IMR-90 (cell line): ENCODE measurements at regions not wholly inside any gene's neighbourhood (a gene's known extent, or its start where the extent isn't known, plus 50 kb on each side); places are given as distances from the start of the nearest gene placed in this dataset.

ENCODE experiments used
- ATAC-seq: fragments of 200-7000 bp; cut with Tn5 transposase; 2 replicates; pipeline ENCODE4 v1.9.1; 2020; ENCODE audit warnings: low read depth, mild to moderate bottlenecking, moderate library complexity
- BruUV-seq: library from RNA; stranded (reverse); fragments of 400-500 nt; replicated peaks from 2 replicates; lab custom pipeline; 2021; lab: Mats Ljungman, UMichigan
- CTCF ChIA-PET: fragments of 300-600 bp; formaldehyde crosslinking; extraction: SDS; loops from one replicate; lab custom pipeline; 2021; ENCODE audit warnings: antibody characterized with exemption; lab: Yijun Ruan, JAX
- POLR2A ChIA-PET: fragments of 300-600 bp; sonication (Branson Sonifier 250); formaldehyde crosslinking; loops from one replicate; lab custom pipeline; 2022; ENCODE audit warnings: antibody characterized with exemption; ENCODE audit not compliant: unreplicated experiment; lab: Charles Lee
- DNase-seq: peaks from one replicate; pipeline ENCODE4 v3.0.0; 2013
- H2AFZ ChIP-seq: replicated peaks from 2 replicates; pipeline ENCODE3; 2013; ENCODE audit warnings: low read length, mild to moderate bottlenecking; ENCODE audit not compliant: poor library complexity
- H2AK5ac ChIP-seq: 2 replicates; pipeline ENCODE4 v1.6.1; 2013; ENCODE audit warnings: low read depth, low read length, inconsistent platforms
- H2AK9ac ChIP-seq: replicated peaks from 2 replicates; pipeline ENCODE3; 2013; ENCODE audit warnings: mild to moderate bottlenecking, low read depth, low read length, moderate library complexity; ENCODE audit not compliant: poor library complexity
- H2BK120ac ChIP-seq: 2 replicates; pipeline ENCODE4 v1.6.1; 2013; ENCODE audit warnings: low read depth, low read length, inconsistent platforms
- H2BK15ac ChIP-seq: 3 replicates; pipeline ENCODE4 v1.6.1; 2013; ENCODE audit warnings: low read depth, low read length, inconsistent platforms
- H2BK20ac ChIP-seq: 2 replicates; pipeline ENCODE4 v1.6.1; 2013; ENCODE audit warnings: low read depth, mild to moderate bottlenecking, inconsistent platforms, low read length, moderate library complexity
- H2BK5ac ChIP-seq: 2 replicates; pipeline ENCODE4 v1.6.1; 2013; ENCODE audit warnings: mild to moderate bottlenecking, low read depth, low read length, inconsistent platforms; ENCODE audit not compliant: poor library complexity, severe bottlenecking
- H3K14ac ChIP-seq: replicated peaks from 2 replicates; pipeline ENCODE4 v1.6.1; 2013; ENCODE audit warnings: low read depth, low read length, inconsistent platforms
- H3K18ac ChIP-seq: 2 replicates; pipeline ENCODE4 v1.6.1; 2013; ENCODE audit warnings: low read depth, low read length, control low read depth
- H3K23ac ChIP-seq: 2 replicates; pipeline ENCODE4 v1.6.1; 2013; ENCODE audit warnings: low read depth, low read length, inconsistent platforms
- H3K27ac ChIP-seq: 2 replicates; pipeline ENCODE4 v1.5.1; 2013; ENCODE audit warnings: mild to moderate bottlenecking, control low read depth, low read length; ENCODE audit not compliant: insufficient read depth
- H3K27me3 ChIP-seq: 2 replicates; pipeline ENCODE4 v1.6.1; 2013; ENCODE audit warnings: low read length; ENCODE audit not compliant: control insufficient read depth, insufficient read depth
- H3K36me3 ChIP-seq: 2 replicates; pipeline ENCODE4 v1.6.1; 2013; ENCODE audit warnings: low read length, mixed read lengths; ENCODE audit not compliant: control insufficient read depth, insufficient read depth
- H3K4ac ChIP-seq: 2 replicates; pipeline ENCODE4 v1.6.1; 2013; ENCODE audit warnings: low read depth, low read length, inconsistent platforms
- H3K4me1 ChIP-seq: 2 replicates; pipeline ENCODE4 v1.6.1; 2013; ENCODE audit warnings: low read length, mixed read lengths; ENCODE audit not compliant: control insufficient read depth, insufficient read depth
- H3K4me2 ChIP-seq: 2 replicates; pipeline ENCODE4 v1.6.1; 2013; ENCODE audit warnings: low read depth, mild to moderate bottlenecking, control low read depth, low read length, moderate library complexity
- H3K4me3 ChIP-seq: 2 replicates; pipeline ENCODE4 v1.5.1; 2013; ENCODE audit warnings: low read depth, mild to moderate bottlenecking, control low read depth, low read length, moderate library complexity; ENCODE audit not compliant: insufficient read depth
- H3K56ac ChIP-seq: 2 replicates; pipeline ENCODE4 v1.6.1; 2013; ENCODE audit warnings: low read length, inconsistent platforms; ENCODE audit not compliant: insufficient read depth; ENCODE audit errors: extremely low read depth
- H3K79me1 ChIP-seq, 2 experiments: 2 replicates each; pipeline ENCODE4 v1.6.1; 2013; ENCODE audit warnings: low read length in 2 of 2, inconsistent platforms in 1 of 2, low read depth in 1 of 2
- H3K9ac ChIP-seq: 2 replicates; pipeline ENCODE4 v1.6.1; 2013; ENCODE audit warnings: low read depth, low read length, control low read depth
- H3K9me1 ChIP-seq: 2 replicates; pipeline ENCODE4 v1.6.1; 2013; ENCODE audit warnings: low read length, inconsistent platforms; ENCODE audit not compliant: insufficient read depth
- H3K9me3 ChIP-seq: 2 replicates; pipeline ENCODE4 v1.6.1; 2013; ENCODE audit warnings: low read length; ENCODE audit not compliant: control insufficient read depth, insufficient read depth
- H4K20me1 ChIP-seq: 2 replicates; pipeline ENCODE4 v1.6.1; 2013; ENCODE audit warnings: low read length, inconsistent platforms; ENCODE audit not compliant: insufficient read depth
- H4K5ac ChIP-seq: 2 replicates; pipeline ENCODE4 v1.6.1; 2013; ENCODE audit warnings: mild to moderate bottlenecking, low read depth, low read length, control low read depth
- H4K8ac ChIP-seq, 2 experiments: 2 replicates each; pipeline ENCODE4 v1.6.1; 2013; ENCODE audit warnings: low read depth in 2 of 2, low read length in 2 of 2, control low read depth in 1 of 2, inconsistent platforms in 1 of 2
- H4K91ac ChIP-seq: 2 replicates; pipeline ENCODE4 v1.6.1; 2013; ENCODE audit warnings: low read depth, low read length, inconsistent platforms; ENCODE audit not compliant: insufficient read depth
- BHLHE40 ChIP-seq: fragments of 150-350 bp; IDR thresholded peaks from 2 replicates; pipeline ENCODE4 v1.6.1; 2016; ENCODE audit warnings: mild to moderate bottlenecking, low read depth, low read length
- CEBPB ChIP-seq: IDR thresholded peaks from 2 replicates; pipeline ENCODE4 v1.6.1; 2012; ENCODE audit warnings: low read depth, low read length, improper control_type of control experiment
- CHD1 ChIP-seq: IDR thresholded peaks from 2 replicates; pipeline ENCODE4 v1.6.1; 2012; ENCODE audit warnings: low read depth, low read length, improper control_type of control experiment
- ELK1 ChIP-seq: fragments of 150-350 bp; IDR thresholded peaks from 2 replicates; pipeline ENCODE4 v1.6.1; 2016; ENCODE audit warnings: low read depth, mild to moderate bottlenecking, low read length, moderate library complexity, borderline replicate concordance
- FOS ChIP-seq: fragments of 150-350 bp; IDR thresholded peaks from 2 replicates; pipeline ENCODE4 v1.6.1; 2016; ENCODE audit warnings: low read depth, low read length
- MAFK ChIP-seq: IDR thresholded peaks from 2 replicates; pipeline ENCODE4 v1.6.1; 2012; ENCODE audit warnings: low read depth, low read length, improper control_type of control experiment
- MAZ ChIP-seq: IDR thresholded peaks from 2 replicates; pipeline ENCODE4 v1.6.1; 2012; ENCODE audit warnings: low read depth, mild to moderate bottlenecking, low read length, improper control_type of control experiment, moderate library complexity, borderline replicate concordance
- MXI1 ChIP-seq: IDR thresholded peaks from 2 replicates; pipeline ENCODE4 v1.6.1; 2012; ENCODE audit warnings: low read depth, mild to moderate bottlenecking, low read length, moderate library complexity, borderline replicate concordance
- NFE2L2 ChIP-seq: fragments of 150-350 bp; IDR thresholded peaks from 2 replicates; pipeline ENCODE4 v1.6.1; 2016; ENCODE audit warnings: low read depth, mild to moderate bottlenecking, low read length
- POLR2A ChIP-seq: IDR thresholded peaks from 2 replicates; pipeline ENCODE4 v1.6.1; 2012; ENCODE audit warnings: mild to moderate bottlenecking, low read depth, low read length
- RAD21 ChIP-seq: IDR thresholded peaks from 2 replicates; pipeline ENCODE4 v1.6.1; 2012; ENCODE audit warnings: low read length, improper control_type of control experiment
- RCOR1 ChIP-seq: IDR thresholded peaks from 2 replicates; pipeline ENCODE4 v1.6.1; 2012; ENCODE audit warnings: mild to moderate bottlenecking, low read length, improper control_type of control experiment; ENCODE audit not compliant: insufficient replicate concordance
- RFX5 ChIP-seq: IDR thresholded peaks from 2 replicates; pipeline ENCODE4 v1.8.0; 2012; ENCODE audit warnings: low read depth, mild to moderate bottlenecking, low read length, moderate library complexity
- SMC3 ChIP-seq: fragments of 150-350 bp; IDR thresholded peaks from 2 replicates; pipeline ENCODE4 v1.6.1; 2016; ENCODE audit warnings: low read depth, mild to moderate bottlenecking, antibody characterized with exemption, low read length, moderate library complexity
- USF2 ChIP-seq: fragments of 150-350 bp; IDR thresholded peaks from 2 replicates; pipeline ENCODE4 v1.6.1; 2017; ENCODE audit warnings: mild to moderate bottlenecking, antibody characterized with exemption, low read length, low read depth
- WGBS, 2 experiments: methylation state at CpG; one replicate each; pipeline versions ENCODE4 v1.1.5 to v1.1.7; 2013; ENCODE audit warnings: missing lambda C conversion rate in 2 of 2; ENCODE audit not compliant: insufficient read length in 1 of 2; ENCODE audit errors: extremely low coverage in 2 of 2; 5-methylcytosine and 5-hydroxymethylcytosine counted together
- dilution Hi-C: fragments of 300-500 bp; cut with HindIII; formaldehyde crosslinking; loops from one replicate; pipeline ENCODE4 v1.14.3; 2018; ENCODE audit warnings: low sequenced_read_pairs; ENCODE audit not compliant: unreplicated experiment
- in situ Hi-C: fragments of 300-500 bp; cut with MboI; formaldehyde crosslinking; loops from 3 replicates; pipeline ENCODE4 v1.14.3; 2019; ENCODE audit warnings: low sequenced_read_pairs, inconsistent platforms, mixed read lengths
- intact Hi-C: fragments of 100-400 bp; cut with micrococcal nuclease; formaldehyde crosslinking; loops from 2 replicates; pipeline ENCODE4 v1.10.0; 2022
- TF ChIP-seq, protein P1 (sequence below): conservative IDR thresholded peaks from 2 replicates; pipeline ENCODE4 v1.5.1; 2012; ENCODE audit warnings: mild to moderate bottlenecking, low read depth, low read length, improper control_type of control experiment

DNA sequence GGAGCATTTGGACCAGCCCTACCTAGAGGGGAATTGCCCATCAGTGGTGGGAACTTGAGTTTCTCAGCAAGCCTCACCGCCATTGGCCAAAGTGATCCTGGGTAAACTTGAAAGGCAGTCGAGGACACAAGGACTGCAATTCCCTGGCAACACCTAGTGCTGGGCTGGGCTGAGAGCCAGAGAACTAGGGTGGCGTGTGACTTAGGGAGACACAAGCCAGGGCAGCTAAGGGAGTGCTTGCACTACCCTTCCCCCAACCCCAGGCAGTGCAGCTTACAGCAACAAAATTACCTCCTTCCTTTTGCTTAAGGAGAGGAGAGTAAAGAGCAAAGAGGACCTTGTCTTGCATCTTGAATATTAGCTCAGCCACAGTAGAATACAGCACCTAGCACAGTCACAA, 176.9 kb upstream of the PRMT6 start:
- no peak overlapping the region for H3K18ac ChIP-seq
- H2BK15ac ChIP-seq, result no peak overlapping the region
- H3K36me3 ChIP-seq, result no peaks in the 10 kb centered on the region
- no peak overlapping the region for H2BK5ac ChIP-seq
- no peak overlapping the region for H3K14ac ChIP-seq
- 33% methylated on average over 2 of the region's 3 CpGs; no CpG with 5 or more reads in 1 of the 2 experiments for WGBS, 2 experiments
- BruUV-seq, result no TSS peak
- H3K4me1 ChIP-seq, result no peaks in the 10 kb centered on the region
- no peak overlapping the region for H4K5ac ChIP-seq
- in situ Hi-C loops (no loop called here), dilution Hi-C loops (no loop called here), intact Hi-C loops (no loop called here)
- DNase-seq, result no peak
- TF ChIP-seq ELK1 (no peak), RCOR1 (no peak), CHD1 (no peak), NFE2L2 (no peak), RFX5 (no peak), POLR2A (no peak), RAD21 (no peak), MAZ (no peak), MAFK (no peak), FOS (no peak), CEBPB (no peak), BHLHE40 (no peak), SMC3 (no peak), MXI1 (no peak), USF2 (no peak)
- TF ChIP-seq, protein P1, sequence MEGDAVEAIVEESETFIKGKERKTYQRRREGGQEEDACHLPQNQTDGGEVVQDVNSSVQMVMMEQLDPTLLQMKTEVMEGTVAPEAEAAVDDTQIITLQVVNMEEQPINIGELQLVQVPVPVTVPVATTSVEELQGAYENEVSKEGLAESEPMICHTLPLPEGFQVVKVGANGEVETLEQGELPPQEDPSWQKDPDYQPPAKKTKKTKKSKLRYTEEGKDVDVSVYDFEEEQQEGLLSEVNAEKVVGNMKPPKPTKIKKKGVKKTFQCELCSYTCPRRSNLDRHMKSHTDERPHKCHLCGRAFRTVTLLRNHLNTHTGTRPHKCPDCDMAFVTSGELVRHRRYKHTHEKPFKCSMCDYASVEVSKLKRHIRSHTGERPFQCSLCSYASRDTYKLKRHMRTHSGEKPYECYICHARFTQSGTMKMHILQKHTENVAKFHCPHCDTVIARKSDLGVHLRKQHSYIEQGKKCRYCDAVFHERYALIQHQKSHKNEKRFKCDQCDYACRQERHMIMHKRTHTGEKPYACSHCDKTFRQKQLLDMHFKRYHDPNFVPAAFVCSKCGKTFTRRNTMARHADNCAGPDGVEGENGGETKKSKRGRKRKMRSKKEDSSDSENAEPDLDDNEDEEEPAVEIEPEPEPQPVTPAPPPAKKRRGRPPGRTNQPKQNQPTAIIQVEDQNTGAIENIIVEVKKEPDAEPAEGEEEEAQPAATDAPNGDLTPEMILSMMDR, result no peak
- no peak overlapping the region for H3K4me2 ChIP-seq
- no peak overlapping the region for H3K4me3 ChIP-seq
- no peak overlapping the region for H3K27ac ChIP-seq
- ChIA-PET POLR2A (no interaction called here), CTCF (interaction anchor here (0.6 kb wide), 1 partner anchor 56 kb away, joined by 5 read pairs; no protein-coding TSS in a partner anchor)
- H2AFZ ChIP-seq, result no peak overlapping the region
- ATAC-seq, result no peak
- no peak overlapping the region for H4K8ac ChIP-seq
- H2AK5ac ChIP-seq, result no peak overlapping the region
- no peak overlapping the region for H3K23ac ChIP-seq
- no peak overlapping the region for H2BK20ac ChIP-seq
- H3K56ac ChIP-seq, result no peak overlapping the region
- H3K4ac ChIP-seq, result no peak overlapping the region
- no peaks in the 10 kb centered on the region for H3K79me1 ChIP-seq
- H3K27me3 ChIP-seq, result no peaks in the 10 kb centered on the region
- no peaks in the 10 kb centered on the region for H3K9me1 ChIP-seq
- H2BK120ac ChIP-seq, result no peak overlapping the region
- H4K20me1 ChIP-seq, result no peaks in the 10 kb centered on the region
- H3K9me3 ChIP-seq, result peaks cover 2% of the 10 kb centered on the region; the same call in 1 of the 2 replicates
- H3K9ac ChIP-seq, result no peak overlapping the region
- no peak overlapping the region for H2AK9ac ChIP-seq
- no peak overlapping the region for H4K91ac ChIP-seq
